Vagina (tissue), 2 donors: ENCODE measurements at regions not wholly inside any gene's neighbourhood (a gene's known extent, or its start where the extent isn't known, plus 50 kb on each side); places are given as distances from the start of the nearest gene placed in this dataset.

Experiments used
- CTCF ChIP-seq, 3 experiments: fragments of 450-650 bp in 2 of 3; fragments of 200-600 bp in 1 of 3; sonication (generic) in 1 of 3; IDR thresholded peaks; one replicate each; pipeline ENCODE4 v1.5.1; 2017 to 2019; ENCODE audit warnings: antibody characterized with exemption in 3 of 3, mild to moderate bottlenecking in 2 of 3, moderate library complexity in 2 of 3
- POLR2AphosphoS5 ChIP-seq, 2 donors: sonication (generic); formaldehyde crosslinking; IDR thresholded peaks; one replicate each; pipeline ENCODE4 v1.9.0; 2017; ENCODE audit warnings: antibody characterized with exemption in 2 of 2, mild to moderate bottlenecking in 2 of 2, low read depth in 1 of 2; ENCODE audit not compliant: insufficient read depth in 1 of 2

GRCh38 chr12:61891632-61892031 lies 368.6 kb upstream of the USP15 start:
- no peak for TF ChIP-seq CTCF (IDR thresholded peaks at IDR 0.05)
- no peak for TF ChIP-seq POLR2AphosphoS5 (IDR thresholded peaks at IDR 0.05; ENCODE audit: insufficient read depth in 1 of 2, low read depth in 1 of 2)
